ENCODE measurements at regions not wholly inside any gene's neighbourhood (a gene's known extent, or its start where the extent isn't known, plus 50 kb on each side); places are given as distances from the start of the nearest gene placed in this dataset.

GRCh38 chr1:43065616-43066399 is 106.3 kb downstream of the EBNA1BP2 start:
- DNase-seq (ENCODE audit: low read depth in 4 of 4, low spot score in 3 of 4), result no peak

GRCh38 chr1:43065191-43065590 is 106.5 kb upstream of the SLC2A1 start:
- no peak for DNase-seq (ENCODE audit: low read depth in 4 of 4, low spot score in 3 of 4)

GRCh38 chr1:43063394-43064219 is 104.9 kb upstream of the SLC2A1 start:
- no peak for DNase-seq (ENCODE audit: low read depth in 4 of 4, low spot score in 3 of 4)

GRCh38 chr1:43062527-43063095 is 103.9 kb upstream of the SLC2A1 start:
- no peak for DNase-seq (ENCODE audit: low read depth in 4 of 4, low spot score in 3 of 4)

- DNase-seq (ENCODE audit: low read depth in 4 of 4, low spot score in 3 of 4), result no peak
These were observed 103.1 kb upstream of the SLC2A1 start for GRCh38 chr1:43061757-43062156.

GRCh38 chr1:43059640-43060574 is 101.2 kb upstream of the SLC2A1 start:
- DNase-seq (ENCODE audit: low read depth in 4 of 4, low spot score in 3 of 4), result no peak

GRCh38 chr1:43058545-43059360 is 100.1 kb upstream of the SLC2A1 start:
- DNase-seq (ENCODE audit: low read depth in 4 of 4, low spot score in 3 of 4), result peak in 1 of 4 donors; percentile 29

- DNase-seq (ENCODE audit: low read depth in 4 of 4, low spot score in 3 of 4), result no peak
These were observed 99.4 kb upstream of the SLC2A1 start for GRCh38 chr1:43058056-43058455.

GRCh38 chr1:43057567-43057966 is 98.9 kb upstream of the SLC2A1 start:
- no peak for DNase-seq (ENCODE audit: low read depth in 4 of 4, low spot score in 3 of 4)

GRCh38 chr1:43056981-43057391 is 98.3 kb upstream of the SLC2A1 start:
- peak in 1 of 4 donors; percentile 29 for DNase-seq (ENCODE audit: low read depth in 4 of 4, low spot score in 3 of 4)

GRCh38 chr1:43056460-43056859 is 97.8 kb upstream of the SLC2A1 start:
- no peak for DNase-seq (ENCODE audit: low read depth in 4 of 4, low spot score in 3 of 4)

GRCh38 chr1:43054961-43055360 is 96.3 kb upstream of the SLC2A1 start:
- DNase-seq (ENCODE audit: low read depth in 4 of 4, low spot score in 3 of 4), result no peak

GRCh38 chr1:43052786-43053439 is 94.2 kb upstream of the SLC2A1 start:
- DNase-seq (ENCODE audit: low read depth in 4 of 4, low spot score in 3 of 4), result no peak

GRCh38 chr1:43052322-43052721 is 93.7 kb upstream of the SLC2A1 start:
- no peak for DNase-seq (ENCODE audit: low read depth in 4 of 4, low spot score in 3 of 4)

GRCh38 chr1:43049481-43049880 is 90.8 kb upstream of the SLC2A1 start:
- DNase-seq (ENCODE audit: low read depth in 4 of 4, low spot score in 3 of 4), result no peak

GRCh38 chr1:43048601-43049011 is 89.9 kb upstream of the SLC2A1 start:
- no peak for DNase-seq (ENCODE audit: low read depth in 4 of 4, low spot score in 3 of 4)

GRCh38 chr1:43047135-43047534 is 88.5 kb upstream of the SLC2A1 start:
- DNase-seq (ENCODE audit: low read depth in 4 of 4, low spot score in 3 of 4), result no peak

GRCh38 chr1:43044572-43045361 is 86.1 kb upstream of the SLC2A1 start:
- DNase-seq (ENCODE audit: low read depth in 4 of 4, low spot score in 3 of 4), result no peak
